NCI-H524 treated with DMSO at 0.1 percent for 48 hours (cell line): ENCODE measurements at regions not wholly inside any gene's neighbourhood (a gene's known extent, or its start where the extent isn't known, plus 50 kb on each side); places are given as distances from the start of the nearest gene placed in this dataset.

Experiments used
- DNase-seq: peaks from one replicate; lab custom pipeline; 2025; lab: John Stamatoyannopoulos, UW

GRCh38 chr18:76771192-76771799 lies 51.1 kb upstream of the ZNF236 start:
- DNase-seq = no peak

GRCh38 chr18:76767954-76768353 lies 54.4 kb upstream of the ZNF236 start:
- no peak for DNase-seq

GRCh38 chr18:76766429-76766828 lies 55.9 kb upstream of the ZNF236 start:
- no peak for DNase-seq

GRCh38 chr18:76765649-76766048 lies 56.7 kb upstream of the ZNF236 start:
- no peak for DNase-seq

- no peak for DNase-seq
These were observed 58.0 kb upstream of the ZNF236 start for GRCh38 chr18:76764291-76764901.

GRCh38 chr18:76759056-76759455 lies 63.3 kb upstream of the ZNF236 start:
- no peak for DNase-seq

GRCh38 chr18:76757925-76758324 lies 64.4 kb upstream of the ZNF236 start:
- DNase-seq = no peak

GRCh38 chr18:76757335-76757734 lies 65.0 kb upstream of the ZNF236 start:
- no peak for DNase-seq

- no peak for DNase-seq
These were observed 65.7 kb upstream of the ZNF236 start for GRCh38 chr18:76756531-76757253.

GRCh38 chr18:76754351-76754750 lies 68.0 kb upstream of the ZNF236 start:
- DNase-seq = no peak

- no peak for DNase-seq
These were observed 70.0 kb upstream of the ZNF236 start for GRCh38 chr18:76752400-76752799.

- no peak for DNase-seq
These were observed 71.2 kb upstream of the ZNF236 start for GRCh38 chr18:76750917-76751890.

- no peak for DNase-seq
These were observed 72.1 kb upstream of the ZNF236 start for GRCh38 chr18:76750269-76750668.

- DNase-seq = no peak
These were observed 74.7 kb upstream of the ZNF236 start for GRCh38 chr18:76747676-76748075.

- DNase-seq = no peak
These were observed 81.0 kb upstream of the ZNF236 start for GRCh38 chr18:76741346-76741745.

GRCh38 chr18:76736309-76736708 lies 86.0 kb upstream of the ZNF236 start:
- DNase-seq = no peak

- DNase-seq = no peak
These were observed 91.5 kb upstream of the ZNF236 start for GRCh38 chr18:76730901-76731300.

GRCh38 chr18:76727589-76727988 lies 94.8 kb upstream of the ZNF236 start:
- no peak for DNase-seq

GRCh38 chr18:76725445-76725844 lies 96.9 kb upstream of the ZNF236 start:
- DNase-seq = no peak

- no peak for DNase-seq
These were observed 99.9 kb upstream of the ZNF236 start for GRCh38 chr18:76722224-76723061.
